CD14-positive monocyte (primary cell): ENCODE measurements at regions not wholly inside any gene's neighbourhood (a gene's known extent, or its start where the extent isn't known, plus 50 kb on each side); places are given as distances from the start of the nearest gene placed in this dataset.

Experiments used
- DNase-seq, 3 donors: peaks; one replicate each; pipeline ENCODE4 v3.0.0-alpha.2; 2011 to 2022
- H2AFZ ChIP-seq: 2 replicates; pipeline ENCODE4 v1.6.0; 2012; ENCODE audit warnings: mild to moderate bottlenecking, low read depth, low read length, inconsistent platforms; ENCODE audit not compliant: insufficient read depth, poor library complexity, severe bottlenecking
- H3K27ac ChIP-seq, 2 donors: 1 replicate in 1 of 2; 2 replicates in 1 of 2; pipeline ENCODE4 v1.5.1; 2012 to 2013; ENCODE audit warnings: low read length in 2 of 2, control low read depth in 1 of 2, inconsistent platforms in 1 of 2, low read depth in 1 of 2, mild to moderate bottlenecking in 1 of 2
- H3K27me3 ChIP-seq, 2 donors: one replicate each; pipeline versions ENCODE4 v1.6.0 to v1.6.1; 2011 to 2013; ENCODE audit warnings: low read length in 2 of 2; ENCODE audit not compliant: control insufficient read depth in 2 of 2, insufficient read depth in 2 of 2
- H3K36me3 ChIP-seq, 2 donors: replicated peaks in 1 of 2; 1 replicate in 1 of 2; 2 replicates in 1 of 2; pipeline versions ENCODE4 v1.5.1 to v1.6.1; 2012 to 2013; ENCODE audit warnings: low read length in 2 of 2, control low read depth in 1 of 2, inconsistent platforms in 1 of 2, mild to moderate bottlenecking in 1 of 2; ENCODE audit not compliant: insufficient read depth in 2 of 2, control insufficient read depth in 1 of 2
- H3K4me1 ChIP-seq, 2 donors: 1 replicate in 1 of 2; 2 replicates in 1 of 2; pipeline versions ENCODE4 v1.5.1 to v1.6.1; 2012 to 2013; ENCODE audit warnings: low read length in 2 of 2, control low read depth in 1 of 2, inconsistent platforms in 1 of 2, mild to moderate bottlenecking in 1 of 2, moderate library complexity in 1 of 2; ENCODE audit not compliant: insufficient read depth in 2 of 2, control insufficient read depth in 1 of 2
- H3K4me2 ChIP-seq: replicated peaks from 2 replicates; pipeline ENCODE3; 2012; ENCODE audit warnings: low read length, moderate library complexity, mild to moderate bottlenecking; ENCODE audit not compliant: poor library complexity, severe bottlenecking; ENCODE audit errors: extremely low read depth
- H3K4me3 ChIP-seq, 3 experiments: fragments of 200-600 bp in 1 of 3; sonication (generic) in 1 of 3; replicated peaks in 1 of 3; 1 replicate in 2 of 3; 2 replicates in 1 of 3; pipeline ENCODE4 v1.5.1; 2011 to 2013; ENCODE audit warnings: low read length in 3 of 3, mild to moderate bottlenecking in 3 of 3, control low read depth in 2 of 3, low read depth in 2 of 3, inconsistent platforms in 1 of 3, moderate library complexity in 1 of 3
- H3K79me2 ChIP-seq: 2 replicates; pipeline ENCODE4 v1.6.0; 2012; ENCODE audit warnings: mild to moderate bottlenecking, control low read depth, inconsistent platforms, low read length, moderate library complexity; ENCODE audit not compliant: insufficient read depth
- H3K9ac ChIP-seq: 2 replicates; pipeline ENCODE4 v1.6.0; 2017; ENCODE audit warnings: low read length, mild to moderate bottlenecking; ENCODE audit not compliant: insufficient read depth, poor library complexity, severe bottlenecking
- H3K9me3 ChIP-seq, 2 donors: replicated peaks in 1 of 2; 1 replicate in 1 of 2; 2 replicates in 1 of 2; pipeline versions ENCODE4 v1.5.1 to v1.6.1; 2012 to 2013; ENCODE audit warnings: low read length in 2 of 2, control low read depth in 1 of 2; ENCODE audit not compliant: control insufficient read depth in 1 of 2, insufficient read depth in 1 of 2
- H4K20me1 ChIP-seq: 2 replicates; pipeline ENCODE4 v1.6.0; 2012; ENCODE audit warnings: mild to moderate bottlenecking, low read length, control low read depth, moderate library complexity; ENCODE audit not compliant: insufficient read depth
- H3K27ac Mint-ChIP-seq, 7 donors: one replicate each; pipeline ENCODE4 v1.8.0; 2020; ENCODE audit warnings: mild to moderate bottlenecking in 7 of 7, mixed read lengths in 7 of 7, moderate library complexity in 6 of 7, inconsistent platforms in 2 of 7
- H3K27me3 Mint-ChIP-seq, 3 donors: one replicate each; pipeline ENCODE4 v1.8.0; 2021 to 2022; ENCODE audit warnings: low read depth in 3 of 3, mild to moderate bottlenecking in 3 of 3, mixed read lengths in 3 of 3, moderate library complexity in 3 of 3, inconsistent platforms in 1 of 3
- H3K36me3 Mint-ChIP-seq, 2 donors: one replicate each; pipeline ENCODE4 v1.8.0; 2020; ENCODE audit warnings: mixed read lengths in 2 of 2, inconsistent platforms in 1 of 2, mild to moderate bottlenecking in 1 of 2
- H3K4me1 Mint-ChIP-seq: one replicate; pipeline ENCODE4 v1.8.0; 2020; ENCODE audit warnings: mild to moderate bottlenecking, mixed read lengths
- H3K4me3 Mint-ChIP-seq, 2 donors: one replicate each; pipeline ENCODE4 v1.8.0; 2020; ENCODE audit warnings: mild to moderate bottlenecking in 2 of 2, mixed read lengths in 2 of 2, moderate library complexity in 1 of 2
- H3K9me3 Mint-ChIP-seq, 7 donors: one replicate each; pipeline ENCODE4 v1.8.0; 2020 to 2022; ENCODE audit warnings: mixed read lengths in 7 of 7, mild to moderate bottlenecking in 6 of 7, moderate library complexity in 6 of 7, inconsistent platforms in 2 of 7
- WGBS: methylation state at CpG from one replicate; pipeline ENCODE4 v1.1.5; 2013; ENCODE audit warnings: missing lambda C conversion rate; ENCODE audit not compliant: insufficient coverage; 5-methylcytosine and 5-hydroxymethylcytosine counted together
- intact Hi-C, 2 donors: fragments of 100-400 bp; cut with micrococcal nuclease; formaldehyde crosslinking; loops; one replicate each; pipeline versions ENCODE4 v1.15.0 to v1.15.1; 2023
- TF ChIP-seq, protein P1 (sequence below): fragments of 200-600 bp; IDR thresholded peaks from one replicate; pipeline ENCODE4 v1.8.0; 2022; ENCODE audit warnings: antibody characterized with exemption, mild to moderate bottlenecking

DNA sequence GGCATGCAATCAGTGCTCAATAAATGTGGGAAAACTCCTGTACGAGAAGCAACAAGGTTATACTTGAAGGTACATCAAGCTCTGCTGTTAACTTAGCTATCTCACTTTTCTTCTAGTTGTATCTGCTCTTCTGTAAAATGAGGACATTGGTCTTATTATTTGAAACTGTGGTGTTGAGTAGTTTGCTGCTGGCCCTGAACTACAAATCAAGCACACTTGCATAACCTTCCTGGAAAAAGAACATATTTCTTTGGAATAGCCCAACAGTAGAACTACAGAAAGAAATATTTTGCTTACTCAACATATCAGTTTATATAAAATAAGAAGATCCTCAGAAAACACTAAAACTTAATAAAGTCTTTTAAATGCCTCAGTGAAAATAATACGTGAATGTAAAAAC is 203.0 kb downstream of the KCTD12 start:
- Mint-ChIP-seq H3K4me1 (peaks cover 19% of the 10 kb centered on the region), H3K36me3 (no peaks in the 10 kb centered on the region), H3K4me3 (no peak overlapping the region), H3K27me3 (no peaks in the 10 kb centered on the region), H3K27ac (no peak overlapping the region), H3K9me3 (peaks cover 0 to 2% (median 0%) of the 10 kb centered on the region in 7 donors)
- intact Hi-C loops = no loop called here
- Histone ChIP-seq H4K20me1 (no peaks in the 10 kb centered on the region), H3K79me2 (no peaks in the 10 kb centered on the region), H3K4me2 (no peak overlapping the region), H3K27me3 (no peaks in the 10 kb centered on the region), H2AFZ (no peak overlapping the region), H3K4me3 (no peak overlapping the region), H3K9ac (no peak overlapping the region), H3K27ac (no peak overlapping the region), H3K9me3 (no peaks in the 10 kb centered on the region), H3K36me3 (no peaks in the 10 kb centered on the region), H3K4me1 (peaks cover 8 to 12% of the 10 kb centered on the region in 2 donors)
- DNase-seq = no peak
- WGBS = no CpG with 5 or more reads among the region's 2 CpGs
- TF ChIP-seq, protein P1, sequence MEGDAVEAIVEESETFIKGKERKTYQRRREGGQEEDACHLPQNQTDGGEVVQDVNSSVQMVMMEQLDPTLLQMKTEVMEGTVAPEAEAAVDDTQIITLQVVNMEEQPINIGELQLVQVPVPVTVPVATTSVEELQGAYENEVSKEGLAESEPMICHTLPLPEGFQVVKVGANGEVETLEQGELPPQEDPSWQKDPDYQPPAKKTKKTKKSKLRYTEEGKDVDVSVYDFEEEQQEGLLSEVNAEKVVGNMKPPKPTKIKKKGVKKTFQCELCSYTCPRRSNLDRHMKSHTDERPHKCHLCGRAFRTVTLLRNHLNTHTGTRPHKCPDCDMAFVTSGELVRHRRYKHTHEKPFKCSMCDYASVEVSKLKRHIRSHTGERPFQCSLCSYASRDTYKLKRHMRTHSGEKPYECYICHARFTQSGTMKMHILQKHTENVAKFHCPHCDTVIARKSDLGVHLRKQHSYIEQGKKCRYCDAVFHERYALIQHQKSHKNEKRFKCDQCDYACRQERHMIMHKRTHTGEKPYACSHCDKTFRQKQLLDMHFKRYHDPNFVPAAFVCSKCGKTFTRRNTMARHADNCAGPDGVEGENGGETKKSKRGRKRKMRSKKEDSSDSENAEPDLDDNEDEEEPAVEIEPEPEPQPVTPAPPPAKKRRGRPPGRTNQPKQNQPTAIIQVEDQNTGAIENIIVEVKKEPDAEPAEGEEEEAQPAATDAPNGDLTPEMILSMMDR = no peak

DNA sequence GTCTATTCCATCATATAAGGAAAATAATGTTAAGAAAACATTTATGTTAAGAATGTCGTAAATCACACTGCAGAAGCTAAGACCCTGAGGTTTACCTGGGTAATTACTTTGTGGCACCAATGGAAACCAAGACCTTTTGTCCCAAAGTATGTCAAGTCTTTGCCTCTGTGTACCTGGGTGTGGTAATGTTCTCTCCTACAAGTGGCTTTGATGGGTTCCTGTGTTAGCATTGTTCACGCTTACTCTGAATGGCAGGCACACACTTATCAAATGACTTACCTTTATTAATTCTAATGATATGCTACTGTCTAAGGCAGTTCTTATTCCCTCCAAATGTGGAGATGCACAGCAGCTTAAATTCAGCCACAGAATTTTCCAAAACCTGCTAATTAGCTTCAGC is 206.1 kb downstream of the KCTD12 start:
- intact Hi-C loops = no loop called here
- Mint-ChIP-seq H3K4me3 (no peak overlapping the region), H3K27me3 (no peaks in the 10 kb centered on the region), H3K36me3 (no peaks in the 10 kb centered on the region), H3K9me3 (peaks cover 0 to 2% (median 0%) of the 10 kb centered on the region in 7 donors), H3K27ac (no peak overlapping the region), H3K4me1 (peaks cover 7% of the 10 kb centered on the region)
- Histone ChIP-seq H3K9me3 (no peaks in the 10 kb centered on the region), H3K27ac (no peak overlapping the region), H3K27me3 (no peaks in the 10 kb centered on the region), H3K4me2 (no peak overlapping the region), H3K36me3 (no peaks in the 10 kb centered on the region), H3K79me2 (no peaks in the 10 kb centered on the region), H4K20me1 (no peaks in the 10 kb centered on the region), H3K4me3 (no peak overlapping the region), H3K4me1 (no peaks in the 10 kb centered on the region), H2AFZ (no peak overlapping the region), H3K9ac (no peak overlapping the region)
- DNase-seq = no peak
- WGBS = no CpG with 5 or more reads among the region's 2 CpGs
- TF ChIP-seq, protein P1 = no peak
